Body of pancreas (tissue), 4 donors: ENCODE measurements at regions not wholly inside any gene's neighbourhood (a gene's known extent, or its start where the extent isn't known, plus 50 kb on each side); places are given as distances from the start of the nearest gene placed in this dataset.

ENCODE experiments used
- ATAC-seq: fragments of 150-250 bp; one replicate; pipeline ENCODE4 v1.9.1; 2016
- DNase-seq, 4 donors: peaks; one replicate each; pipeline ENCODE4 v3.0.0-alpha.2; 2019
- H3K27ac ChIP-seq, 4 donors: fragments of 200-600 bp; sonication (generic); 1 replicate in 3 of 4; 2 replicates in 1 of 4; pipeline versions ENCODE4 v1.5.1 to v1.6.1; 2016 to 2019; ENCODE audit warnings: mild to moderate bottlenecking in 1 of 4, mixed read lengths in 1 of 4, moderate library complexity in 1 of 4
- H3K27me3 ChIP-seq, 2 donors: fragments of 200-600 bp; sonication (generic); one replicate each; pipeline ENCODE4 v1.6.0; 2016; ENCODE audit warnings: mild to moderate bottlenecking in 1 of 2
- H3K36me3 ChIP-seq, 2 donors: fragments of 200-600 bp; sonication (generic); replicated peaks in 1 of 2; 2 replicates each; pipeline ENCODE4 v1.5.1; 2016; ENCODE audit warnings: low read depth in 2 of 2; ENCODE audit not compliant: insufficient read depth in 1 of 2
- H3K4me1 ChIP-seq: fragments of 200-600 bp; sonication (generic); one replicate; pipeline ENCODE4 v1.6.0; 2016
- H3K4me3 ChIP-seq, 2 donors: fragments of 200-600 bp; sonication (generic); 1 replicate in 1 of 2; 2 replicates in 1 of 2; pipeline ENCODE4 v1.5.1; 2016 to 2019
- H3K9me3 ChIP-seq, 3 donors: fragments of 200-600 bp; sonication (generic); 1 replicate in 2 of 3; 2 replicates in 1 of 3; pipeline ENCODE4 v1.5.1; 2016
- POLR2A ChIP-seq, 3 donors: fragments of 450-650 bp; IDR thresholded peaks; one replicate each; pipeline ENCODE4 v1.6.1; 2016; ENCODE audit warnings: antibody characterized with exemption in 3 of 3, mild to moderate bottlenecking in 2 of 3
- WGBS, 2 donors: methylation state at CpG; one replicate each; pipeline ENCODE4 v1.1.5; 2017; 5-methylcytosine and 5-hydroxymethylcytosine counted together
- intact Hi-C: fragments of 100-400 bp; cut with DNase I; formaldehyde crosslinking; loops from one replicate; pipeline ENCODE4 v1.15.1; 2023
- TF ChIP-seq, protein P1 (sequence below), 7 experiments: fragments of 450-650 bp in 4 of 7; fragments of 200-600 bp in 3 of 7; sonication (generic) in 3 of 7; IDR thresholded peaks; one replicate each; pipeline ENCODE4 v1.5.1; 2016 to 2019; ENCODE audit warnings: antibody characterized with exemption in 7 of 7

DNA sequence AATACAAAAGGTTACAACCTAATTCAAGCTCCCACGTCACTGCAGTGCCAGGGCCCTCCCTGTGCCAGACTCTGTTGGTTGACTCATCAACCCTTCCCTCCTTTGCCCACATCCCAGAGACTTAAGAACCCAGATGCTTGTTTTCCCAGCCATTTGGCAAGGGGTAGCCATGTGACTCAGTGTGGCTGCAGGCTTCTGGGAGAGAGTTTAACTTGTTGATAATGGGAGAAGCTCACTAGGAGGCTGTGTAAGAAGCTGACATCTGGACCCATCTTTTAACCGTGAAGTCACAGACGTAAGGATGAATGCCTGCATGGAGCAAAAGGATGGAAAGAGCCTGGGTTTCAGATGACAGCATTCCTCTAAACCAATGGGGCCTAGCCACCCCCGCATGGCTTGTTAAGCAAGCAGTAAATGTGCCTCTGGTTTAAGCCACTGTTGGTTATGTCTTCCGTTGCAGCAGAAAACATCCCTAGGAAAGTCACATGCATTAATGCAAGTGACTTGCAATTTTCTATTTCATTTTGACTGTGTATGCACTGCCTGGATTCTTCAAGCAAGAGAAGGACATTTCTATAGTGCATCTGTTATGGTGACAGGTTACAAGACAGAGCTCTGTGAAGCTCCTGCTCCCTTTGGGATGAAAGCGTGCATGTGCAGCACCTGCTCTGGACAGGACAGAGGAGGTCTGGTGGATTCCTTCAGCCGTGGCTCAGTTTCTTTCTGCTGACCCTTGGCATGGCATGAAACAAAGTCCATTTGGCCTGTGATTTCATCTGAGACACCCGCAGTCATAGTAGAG lies 57.5 kb upstream of the CREB5 start:
- intact Hi-C loops = no loop called here
- peak; percentile 69 to 93 (median 83) for DNase-seq
- Histone ChIP-seq H3K4me1 (peaks cover 9% of the 10 kb centered on the region), H3K4me3 (no peak overlapping the region), H3K9me3 (no peaks in the 10 kb centered on the region), H3K27ac (peak overlapping the region in 1 of 4 donors; percentile 39), H3K36me3 (no peaks in the 10 kb centered on the region), H3K27me3 (no peaks in the 10 kb centered on the region)
- TF ChIP-seq, protein P1, sequence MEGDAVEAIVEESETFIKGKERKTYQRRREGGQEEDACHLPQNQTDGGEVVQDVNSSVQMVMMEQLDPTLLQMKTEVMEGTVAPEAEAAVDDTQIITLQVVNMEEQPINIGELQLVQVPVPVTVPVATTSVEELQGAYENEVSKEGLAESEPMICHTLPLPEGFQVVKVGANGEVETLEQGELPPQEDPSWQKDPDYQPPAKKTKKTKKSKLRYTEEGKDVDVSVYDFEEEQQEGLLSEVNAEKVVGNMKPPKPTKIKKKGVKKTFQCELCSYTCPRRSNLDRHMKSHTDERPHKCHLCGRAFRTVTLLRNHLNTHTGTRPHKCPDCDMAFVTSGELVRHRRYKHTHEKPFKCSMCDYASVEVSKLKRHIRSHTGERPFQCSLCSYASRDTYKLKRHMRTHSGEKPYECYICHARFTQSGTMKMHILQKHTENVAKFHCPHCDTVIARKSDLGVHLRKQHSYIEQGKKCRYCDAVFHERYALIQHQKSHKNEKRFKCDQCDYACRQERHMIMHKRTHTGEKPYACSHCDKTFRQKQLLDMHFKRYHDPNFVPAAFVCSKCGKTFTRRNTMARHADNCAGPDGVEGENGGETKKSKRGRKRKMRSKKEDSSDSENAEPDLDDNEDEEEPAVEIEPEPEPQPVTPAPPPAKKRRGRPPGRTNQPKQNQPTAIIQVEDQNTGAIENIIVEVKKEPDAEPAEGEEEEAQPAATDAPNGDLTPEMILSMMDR (IDR thresholded peaks at IDR 0.05) = no peak
- TF ChIP-seq POLR2A (IDR thresholded peaks at IDR 0.05) = no peak
- WGBS, 2 donors = 79 to 81% methylated on average over 8 of the region's 8 CpGs
- ATAC-seq = peak; percentile 88

DNA sequence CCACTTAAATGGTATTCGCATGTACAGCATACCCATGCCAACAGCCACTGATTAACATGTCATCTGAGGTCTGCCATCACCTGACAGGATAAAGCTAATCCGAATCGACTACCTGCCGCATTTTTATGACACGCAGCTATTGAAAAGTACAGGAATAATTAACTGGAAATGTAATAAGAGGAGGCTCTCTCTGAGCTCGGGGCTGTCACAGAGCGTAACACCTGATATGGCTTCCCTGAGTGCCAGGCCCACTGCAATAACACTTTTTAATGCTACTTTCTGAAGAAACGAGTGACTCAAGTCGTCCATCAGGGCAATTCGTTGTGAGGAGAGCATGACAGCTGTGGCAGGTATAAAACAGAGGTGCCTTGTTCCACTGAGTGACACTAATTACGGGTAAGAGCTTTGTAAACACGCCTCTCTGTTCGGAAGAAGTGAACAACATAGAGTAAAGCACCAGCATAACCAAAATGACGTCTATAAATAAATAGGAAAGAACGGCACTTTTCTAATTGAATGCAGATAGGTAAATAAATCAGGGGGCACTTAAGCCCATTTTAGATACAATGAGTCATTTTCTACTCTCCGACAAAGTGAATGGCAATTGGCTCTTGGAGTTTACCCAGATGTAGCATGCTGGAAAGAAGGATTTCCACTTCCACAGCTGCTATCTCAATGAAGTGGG lies 56.5 kb upstream of the CREB5 start:
- no peaks in the 10 kb centered on the region for H3K27me3 ChIP-seq
- no peaks in the 10 kb centered on the region for H3K36me3 ChIP-seq
- peaks cover 9% of the 10 kb centered on the region for H3K4me1 ChIP-seq
- ATAC-seq (peak; percentile 25), DNase-seq (no peak)
- no peaks in the 10 kb centered on the region for H3K9me3 ChIP-seq
- no peak overlapping the region for H3K4me3 ChIP-seq
- peak overlapping the region in 3 of 4 donors; percentile 15 to 52 (median 39) for H3K27ac ChIP-seq
- WGBS, 2 donors = 40 to 41% methylated on average over 16 of the region's 16 CpGs
- TF ChIP-seq, protein P1 (IDR thresholded peaks at IDR 0.05) = no peak
- no peak for TF ChIP-seq POLR2A (IDR thresholded peaks at IDR 0.05)
- intact Hi-C loops = no loop called here

DNA sequence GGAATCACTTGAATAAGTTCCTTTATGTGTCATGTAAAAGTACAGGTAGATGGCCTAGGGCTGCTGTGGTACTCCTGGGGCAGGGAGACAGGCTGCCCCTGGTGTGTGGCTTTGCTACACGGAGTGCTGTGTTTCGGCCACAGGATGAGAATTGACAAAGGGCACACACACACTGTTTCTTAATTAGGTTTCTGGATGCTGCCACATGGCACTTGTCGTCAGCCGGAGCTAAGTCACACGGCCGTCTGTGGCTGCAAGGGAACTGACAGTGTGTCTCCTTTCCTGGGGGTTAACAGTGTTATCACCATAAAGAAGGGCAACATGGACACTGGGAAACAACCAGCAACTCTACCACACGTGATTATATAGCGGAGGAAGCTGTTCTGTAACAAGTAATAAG lies 55.7 kb upstream of the CREB5 start:
- H3K27me3 ChIP-seq = no peaks in the 10 kb centered on the region

DNA sequence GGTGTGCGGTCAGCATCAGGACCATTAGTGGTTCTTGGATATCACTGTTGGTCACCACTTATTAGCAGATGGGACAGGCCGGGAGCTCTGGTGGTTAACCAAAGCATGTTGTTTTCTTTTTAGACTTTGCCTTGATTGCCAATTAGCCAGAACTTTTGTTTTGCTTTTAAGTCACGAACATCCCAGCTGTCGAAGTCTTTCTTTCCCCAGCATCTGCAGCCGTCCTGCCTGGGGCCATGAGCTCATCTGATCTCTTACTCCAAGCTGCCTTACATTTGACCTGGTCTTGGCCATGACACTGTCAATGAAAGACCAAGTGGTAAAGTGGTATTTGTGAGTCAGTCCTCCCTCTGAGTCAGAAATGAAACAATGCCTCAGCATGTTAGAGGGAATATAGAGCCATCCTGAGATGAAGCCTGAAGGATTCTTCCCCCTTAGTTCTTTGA lies 53.9 kb upstream of the CREB5 start:
- intact Hi-C loops = no loop called here
- no peaks in the 10 kb centered on the region for H3K27me3 ChIP-seq
- WGBS, 2 donors = 88 to 96% methylated on average over 5 of the region's 5 CpGs
- no peaks in the 10 kb centered on the region for H3K9me3 ChIP-seq
- no peak overlapping the region for H3K4me3 ChIP-seq
- ATAC-seq = no peak
- TF ChIP-seq POLR2A (IDR thresholded peaks at IDR 0.05) = no peak
- TF ChIP-seq, protein P1 (IDR thresholded peaks at IDR 0.05) = no peak
- DNase-seq = no peak
- H3K27ac ChIP-seq = no peak overlapping the region
- H3K4me1 ChIP-seq = peaks cover 9% of the 10 kb centered on the region
- no peaks in the 10 kb centered on the region for H3K36me3 ChIP-seq

More for the DNA sequence above, 55.7 kb upstream of the CREB5 start:
- H3K4me3 ChIP-seq = no peak overlapping the region
- WGBS, 2 donors = 63 to 71% methylated on average over 8 of the region's 8 CpGs
- H3K9me3 ChIP-seq = no peaks in the 10 kb centered on the region
- H3K27ac ChIP-seq = no peak overlapping the region
- TF ChIP-seq POLR2A (IDR thresholded peaks at IDR 0.05) = no peak
- TF ChIP-seq, protein P1 (IDR thresholded peaks at IDR 0.05) = no peak
- no peak for ATAC-seq
- no peak for DNase-seq
- peaks cover 9% of the 10 kb centered on the region for H3K4me1 ChIP-seq
- no peaks in the 10 kb centered on the region for H3K36me3 ChIP-seq
- intact Hi-C loops = no loop called here
